BLaER1 treated with 17β-estradiol and CSF1 and Interleukin-3, amounts not matched to agents 10 nM and 100 nM (cell line): ENCODE measurements at regions not wholly inside any gene's neighbourhood (a gene's known extent, or its start where the extent isn't known, plus 50 kb on each side); places are given as distances from the start of the nearest gene placed in this dataset.

Source experiments
- H3K27ac ChIP-seq, 11 experiments: shearing (Covaris generic); formaldehyde crosslinking; 2 replicates each; pipeline ENCODE4 v1.8.1; 2022
- H3K27me3 ChIP-seq, 11 experiments: shearing (Covaris generic); formaldehyde crosslinking; 2 replicates each; pipeline ENCODE4 v1.8.1; 2022
- H3K36me3 ChIP-seq, 11 experiments: shearing (Covaris generic); formaldehyde crosslinking; 2 replicates each; pipeline ENCODE4 v1.8.1; 2022
- H3K4me1 ChIP-seq, 10 experiments: shearing (Covaris generic); formaldehyde crosslinking; 2 replicates each; pipeline ENCODE4 v1.8.1; 2022
- H3K4me2 ChIP-seq, 11 experiments: shearing (Covaris generic); formaldehyde crosslinking; 2 replicates each; pipeline ENCODE4 v1.8.1; 2022
- H3K4me3 ChIP-seq, 10 experiments: shearing (Covaris generic); formaldehyde crosslinking; 2 replicates each; pipeline ENCODE4 v1.8.1; 2022
- H3K9ac ChIP-seq, 11 experiments: shearing (Covaris generic); formaldehyde crosslinking; 2 replicates each; pipeline ENCODE4 v1.8.1; 2022
- H3K9me3 ChIP-seq, 11 experiments: shearing (Covaris generic); formaldehyde crosslinking; replicated peaks in 1 of 11; 2 replicates each; pipeline ENCODE4 v1.8.1; 2022
- H4K20me1 ChIP-seq, 11 experiments: shearing (Covaris generic); formaldehyde crosslinking; 2 replicates each; pipeline ENCODE4 v1.8.1; 2022
- Cebpa-rat ChIP-seq, 11 experiments: shearing (Covaris generic); IDR thresholded peaks; 2 replicates each; pipeline ENCODE4 v1.8.1; 2022

GRCh38 chr7:41257660-41258059, 445.2 kb downstream of the INHBA start:
- Histone ChIP-seq H3K4me3 (no peak overlapping the region), H3K36me3 (no peaks in the 10 kb centered on the region), H3K4me2 (no peak overlapping the region), H3K27me3 (no peaks in the 10 kb centered on the region), H3K9me3 (peaks cover 0 to 8% (median 0%) of the 10 kb centered on the region in 11 experiments; a peak in 1 of 22 replicates), H3K9ac (no peak overlapping the region), H4K20me1 (no peaks in the 10 kb centered on the region), H3K4me1 (peaks cover 0 to 14% (median 0%) of the 10 kb centered on the region in 10 experiments; a peak in 3 of 20 replicates), H3K27ac (no peak overlapping the region)
- TF ChIP-seq Cebpa-rat (IDR thresholded peaks at IDR 0.05): no peak

DNA sequence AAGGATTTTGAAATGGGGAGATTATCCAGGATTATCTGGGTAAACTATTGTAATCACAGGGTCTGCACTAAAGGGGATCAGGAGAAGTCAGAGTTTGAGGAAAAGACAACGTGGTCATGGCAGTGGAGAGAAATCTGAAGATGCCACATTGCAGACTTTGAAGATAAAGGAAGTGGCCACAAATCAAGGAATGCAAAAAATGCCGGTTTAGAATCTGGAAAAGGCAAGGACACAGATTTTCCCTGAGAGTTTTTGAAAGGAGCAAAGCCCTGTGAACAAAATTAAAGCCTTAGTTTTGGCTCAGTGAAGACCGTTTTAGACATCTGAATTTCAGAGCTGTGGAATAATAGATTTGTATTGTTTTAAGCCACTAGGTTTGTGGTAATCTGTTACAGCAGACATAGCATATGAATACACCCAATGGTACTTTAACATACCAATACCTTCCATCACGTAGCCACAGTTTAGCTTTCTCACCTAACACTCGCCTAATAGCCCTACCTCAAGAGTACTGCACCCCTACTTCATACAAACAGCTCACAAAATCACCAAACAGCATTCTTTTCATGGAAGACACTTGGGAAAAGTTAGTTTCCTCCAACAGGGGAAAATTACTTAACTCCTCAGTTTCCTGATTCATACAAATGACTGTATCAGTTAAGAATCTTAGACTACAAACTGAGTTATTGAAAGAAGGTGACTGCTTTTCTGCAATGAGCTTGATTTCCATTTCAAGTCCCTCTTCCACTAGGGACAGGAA, 446.5 kb downstream of the INHBA start:
- no peak overlapping the region for H3K4me2 ChIP-seq
- no peaks in the 10 kb centered on the region for H3K27me3 ChIP-seq
- H3K27ac ChIP-seq: no peak overlapping the region
- H3K4me1 ChIP-seq: peaks cover 0 to 8% (median 0%) of the 10 kb centered on the region in 10 experiments; a peak in 3 of 20 replicates
- no peaks in the 10 kb centered on the region for H3K36me3 ChIP-seq
- H3K9ac ChIP-seq: no peak overlapping the region
- no peaks in the 10 kb centered on the region for H4K20me1 ChIP-seq
- H3K4me3 ChIP-seq: no peak overlapping the region
- no peak for TF ChIP-seq Cebpa-rat (IDR thresholded peaks at IDR 0.05)
- H3K9me3 ChIP-seq: peaks cover 0 to 8% (median 0%) of the 10 kb centered on the region in 11 experiments; a peak in 1 of 22 replicates

GRCh38 chr7:41255716-41256115, 447.2 kb downstream of the INHBA start:
- H3K36me3 ChIP-seq: no peaks in the 10 kb centered on the region
- no peak overlapping the region for H3K27ac ChIP-seq
- H3K4me1 ChIP-seq: peaks cover 0 to 2% (median 0%) of the 10 kb centered on the region in 10 experiments; a peak in 3 of 20 replicates
- H3K4me3 ChIP-seq: no peak overlapping the region
- H3K27me3 ChIP-seq: no peaks in the 10 kb centered on the region
- no peak for TF ChIP-seq Cebpa-rat (IDR thresholded peaks at IDR 0.05)
- no peaks in the 10 kb centered on the region for H4K20me1 ChIP-seq
- no peak overlapping the region for H3K4me2 ChIP-seq
- H3K9me3 ChIP-seq: peaks cover 0 to 11% (median 0%) of the 10 kb centered on the region in 11 experiments; a peak in 2 of 22 replicates
- H3K9ac ChIP-seq: no peak overlapping the region

DNA sequence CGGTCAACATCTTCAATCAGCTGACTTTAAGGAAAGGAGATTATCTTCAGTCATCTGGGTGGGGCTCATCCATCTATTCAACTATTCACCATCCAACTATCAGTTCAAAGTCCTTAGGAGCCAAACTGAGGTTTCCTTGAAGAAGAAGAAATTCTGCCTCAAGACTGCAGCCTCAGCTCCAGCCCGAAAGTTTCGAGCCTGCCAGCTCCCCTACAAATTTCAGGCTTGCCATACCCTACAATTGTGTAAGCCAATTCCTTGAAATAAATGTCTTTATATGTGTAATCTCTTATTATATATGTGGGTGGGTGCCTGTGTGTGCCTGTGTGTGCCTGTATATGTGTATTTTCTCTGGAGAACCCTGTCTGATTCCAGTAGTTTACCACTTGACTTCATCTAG, 447.8 kb downstream of the INHBA start:
- peaks cover 0 to 11% (median 0%) of the 10 kb centered on the region in 11 experiments; a peak in 2 of 22 replicates for H3K9me3 ChIP-seq
- no peak overlapping the region for H3K4me2 ChIP-seq
- H3K27me3 ChIP-seq: no peaks in the 10 kb centered on the region
- no peaks in the 10 kb centered on the region for H3K36me3 ChIP-seq
- no peak overlapping the region for H3K4me3 ChIP-seq
- H3K9ac ChIP-seq: no peak overlapping the region
- TF ChIP-seq Cebpa-rat (IDR thresholded peaks at IDR 0.05): no peak
- H3K4me1 ChIP-seq: no peaks in the 10 kb centered on the region
- no peak overlapping the region for H3K27ac ChIP-seq
- H4K20me1 ChIP-seq: no peaks in the 10 kb centered on the region

- Histone ChIP-seq H3K27ac (no peak overlapping the region), H3K36me3 (no peaks in the 10 kb centered on the region), H3K9ac (no peak overlapping the region), H3K27me3 (no peaks in the 10 kb centered on the region), H4K20me1 (no peaks in the 10 kb centered on the region), H3K4me3 (no peak overlapping the region), H3K9me3 (peaks cover 0 to 5% (median 0%) of the 10 kb centered on the region in 11 experiments; a peak in 1 of 22 replicates), H3K4me1 (no peaks in the 10 kb centered on the region), H3K4me2 (no peak overlapping the region)
- no peak for TF ChIP-seq Cebpa-rat (IDR thresholded peaks at IDR 0.05)
Observed at GRCh38 chr7:41252957-41253356, 449.9 kb downstream of the INHBA start.

GRCh38 chr7:41252551-41252950, 450.3 kb downstream of the INHBA start:
- Histone ChIP-seq H3K27me3 (no peaks in the 10 kb centered on the region), H3K27ac (no peak overlapping the region), H3K36me3 (no peaks in the 10 kb centered on the region), H3K9ac (no peak overlapping the region), H3K4me3 (no peak overlapping the region), H4K20me1 (no peaks in the 10 kb centered on the region), H3K4me1 (no peaks in the 10 kb centered on the region), H3K4me2 (no peak overlapping the region), H3K9me3 (peaks cover 0 to 5% (median 0%) of the 10 kb centered on the region in 11 experiments; a peak in 1 of 22 replicates)
- TF ChIP-seq Cebpa-rat (IDR thresholded peaks at IDR 0.05): no peak

DNA sequence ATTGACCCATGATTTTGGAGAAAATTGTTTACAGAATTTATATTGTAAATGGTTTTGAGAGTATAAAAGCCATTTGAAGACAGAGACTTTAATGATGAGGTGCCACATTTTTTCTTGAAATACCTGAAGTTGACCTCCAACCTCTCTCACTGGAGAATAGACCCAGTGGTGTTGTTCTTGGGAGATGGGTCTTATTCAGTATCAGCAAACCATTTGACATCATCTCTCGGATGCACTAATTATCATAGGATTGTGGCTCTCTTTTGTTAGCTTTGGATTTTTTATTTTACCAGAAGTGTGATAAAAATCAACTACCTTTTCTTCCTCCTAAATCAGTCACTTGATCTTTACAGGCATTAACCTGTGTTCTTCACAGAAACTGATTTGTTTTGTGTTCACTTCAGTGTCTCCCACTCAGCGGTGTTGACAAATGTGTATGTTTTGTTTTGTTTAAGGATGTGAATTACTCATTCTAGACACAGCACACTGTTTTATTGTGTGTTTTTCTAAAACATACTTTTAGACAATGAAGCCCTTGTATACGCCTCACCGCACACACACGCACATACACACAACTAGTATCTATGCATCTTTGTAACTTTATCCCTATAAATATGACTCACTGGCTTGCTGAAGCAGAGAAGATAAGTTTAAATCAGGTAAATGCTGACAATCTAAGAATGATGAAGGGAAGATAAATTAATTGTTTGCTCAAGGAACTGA, 455.6 kb downstream of the INHBA start:
- Histone ChIP-seq H3K36me3 (no peaks in the 10 kb centered on the region), H3K9me3 (peaks cover 0 to 5% (median 0%) of the 10 kb centered on the region in 11 experiments; a peak in 1 of 22 replicates), H3K4me2 (no peak overlapping the region), H3K27ac (no peak overlapping the region), H3K27me3 (no peaks in the 10 kb centered on the region), H3K9ac (no peak overlapping the region), H3K4me1 (no peaks in the 10 kb centered on the region), H4K20me1 (no peaks in the 10 kb centered on the region), H3K4me3 (no peak overlapping the region)
- TF ChIP-seq Cebpa-rat (IDR thresholded peaks at IDR 0.05): no peak

- Histone ChIP-seq H3K4me1 (no peaks in the 10 kb centered on the region), H3K4me2 (no peak overlapping the region), H3K36me3 (no peaks in the 10 kb centered on the region), H3K9ac (no peak overlapping the region), H3K27me3 (no peaks in the 10 kb centered on the region), H3K9me3 (peaks cover 0 to 1% (median 0%) of the 10 kb centered on the region in 11 experiments; a peak in 1 of 22 replicates), H4K20me1 (no peaks in the 10 kb centered on the region), H3K4me3 (no peak overlapping the region), H3K27ac (no peak overlapping the region)
- no peak for TF ChIP-seq Cebpa-rat (IDR thresholded peaks at IDR 0.05)
Observed at GRCh38 chr7:41245916-41246315, 457.0 kb downstream of the INHBA start.

GRCh38 chr7:41244246-41244645, 458.6 kb downstream of the INHBA start:
- no peaks in the 10 kb centered on the region for H3K9me3 ChIP-seq
- H3K27ac ChIP-seq: no peak overlapping the region
- H3K9ac ChIP-seq: no peak overlapping the region
- peaks cover 0 to 2% (median 0%) of the 10 kb centered on the region in 10 experiments; a peak in 2 of 20 replicates for H3K4me1 ChIP-seq
- no peaks in the 10 kb centered on the region for H4K20me1 ChIP-seq
- no peaks in the 10 kb centered on the region for H3K36me3 ChIP-seq
- no peak for TF ChIP-seq Cebpa-rat (IDR thresholded peaks at IDR 0.05)
- no peaks in the 10 kb centered on the region for H3K27me3 ChIP-seq
- H3K4me2 ChIP-seq: no peak overlapping the region
- H3K4me3 ChIP-seq: no peak overlapping the region
